HEK293 (cell line): ENCODE measurements at regions not wholly inside any gene's neighbourhood (a gene's known extent, or its start where the extent isn't known, plus 50 kb on each side); places are given as distances from the start of the nearest gene placed in this dataset.

Source experiments
- CTCF ChIA-PET: fragments of 350-600 bp; formaldehyde crosslinking; extraction: SDS; loops from one replicate; lab custom pipeline; 2021; ENCODE audit warnings: antibody characterized with exemption; lab: Yijun Ruan, JAX
- POLR2A ChIA-PET: fragments of 300-600 bp; formaldehyde crosslinking; extraction: SDS; loops from one replicate; lab custom pipeline; 2020; ENCODE audit warnings: antibody characterized with exemption, inconsistent platforms; lab: Yijun Ruan, JAX
- H3K27ac ChIP-seq: fragments of 200-500 bp; sonication (Bioruptor generic); 2 replicates; pipeline ENCODE4 v1.5.1; 2014; ENCODE audit warnings: low read depth, low read length, control low read depth, inconsistent platforms; ENCODE audit errors: extremely low read depth
- H3K36me3 ChIP-seq, 2 experiments: fragments of 200-500 bp in 1 of 2; sonication (Bioruptor generic) in 1 of 2; 1 replicate in 1 of 2; 2 replicates in 1 of 2; pipeline ENCODE4 v1.5.1; 2014 to 2017; ENCODE audit warnings: inconsistent platforms in 2 of 2, low read length in 2 of 2; ENCODE audit not compliant: control insufficient read depth in 2 of 2, insufficient read depth in 1 of 2
- H3K4me1 ChIP-seq: fragments of 200-500 bp; sonication (Bioruptor generic); 2 replicates; pipeline ENCODE4 v1.5.1; 2014; ENCODE audit warnings: mild to moderate bottlenecking, low read length, inconsistent platforms; ENCODE audit not compliant: control insufficient read depth, insufficient read depth
- H3K4me3 ChIP-seq: 2 replicates; pipeline ENCODE4 v1.5.1; 2011; ENCODE audit warnings: low read depth, mild to moderate bottlenecking, control low read depth, low read length, moderate library complexity
- H3K9me3 ChIP-seq: fragments of 200-500 bp; sonication (Bioruptor generic); 2 replicates; pipeline ENCODE4 v1.5.1; 2014; ENCODE audit warnings: low read depth, low read length, inconsistent platforms; ENCODE audit not compliant: control insufficient read depth, insufficient read depth
- HOXC10 ChIP-seq: sonication (generic); formaldehyde crosslinking; IDR thresholded peaks from 2 replicates; pipeline ENCODE4 v1.8.1; 2023; ENCODE audit warnings: mild to moderate bottlenecking, missing genetic modification reagents
- HOXD13 ChIP-seq: sonication (generic); formaldehyde crosslinking; IDR thresholded peaks from 2 replicates; pipeline ENCODE4 v1.8.0; 2022; ENCODE audit warnings: missing genetic modification reagents, borderline replicate concordance
- KLF1 ChIP-seq: fragments of 450-650 bp; formaldehyde crosslinking; IDR thresholded peaks from 2 replicates; pipeline ENCODE4 v1.5.1; 2016; ENCODE audit warnings: missing biosample characterization, missing genetic modification characterization
- KLF17 ChIP-seq: fragments of 450-650 bp; formaldehyde crosslinking; IDR thresholded peaks from 2 replicates; pipeline ENCODE4 v1.5.1; 2016; ENCODE audit warnings: missing biosample characterization, missing genetic modification characterization
- KLF8 ChIP-seq: fragments of 450-650 bp; formaldehyde crosslinking; IDR thresholded peaks from 2 replicates; pipeline ENCODE4 v1.5.1; 2016; ENCODE audit warnings: missing biosample characterization, missing genetic modification characterization
- MEIS1 ChIP-seq: sonication (generic); formaldehyde crosslinking; IDR thresholded peaks from 2 replicates; pipeline ENCODE4 v1.8.1; 2022; ENCODE audit warnings: missing genetic modification reagents, mild to moderate bottlenecking, borderline replicate concordance
- MYNN ChIP-seq: fragments of 450-650 bp; formaldehyde crosslinking; IDR thresholded peaks from 2 replicates; pipeline ENCODE4 v1.5.1; 2016; ENCODE audit warnings: missing biosample characterization, missing genetic modification characterization, borderline replicate concordance
- PBX3 ChIP-seq: sonication (generic); formaldehyde crosslinking; IDR thresholded peaks from 2 replicates; pipeline ENCODE4 v1.8.1; 2022; ENCODE audit warnings: mild to moderate bottlenecking, moderate library complexity, missing genetic modification reagents
- REPIN1 ChIP-seq: fragments of 450-650 bp; formaldehyde crosslinking; IDR thresholded peaks from 2 replicates; pipeline ENCODE4 v1.5.1; 2017; ENCODE audit warnings: missing biosample characterization, missing genetic modification characterization, low read depth
- SP7 ChIP-seq: fragments of 450-650 bp; formaldehyde crosslinking; IDR thresholded peaks from 2 replicates; pipeline ENCODE4 v1.5.1; 2016; ENCODE audit warnings: missing biosample characterization, missing genetic modification characterization
- YY1 ChIP-seq: fragments of 450-650 bp; formaldehyde crosslinking; IDR thresholded peaks from 2 replicates; pipeline ENCODE4 v1.5.1; 2018; ENCODE audit warnings: missing biosample characterization, missing genetic modification characterization
- ZBTB17 ChIP-seq: fragments of 450-650 bp; formaldehyde crosslinking; IDR thresholded peaks from 2 replicates; pipeline ENCODE4 v1.5.1; 2016; ENCODE audit warnings: missing biosample characterization, missing genetic modification characterization
- ZBTB21 ChIP-seq: fragments of 450-650 bp; formaldehyde crosslinking; IDR thresholded peaks from 2 replicates; pipeline ENCODE4 v1.5.1; 2017; ENCODE audit warnings: missing biosample characterization, missing genetic modification characterization
- ZNF140 ChIP-seq: fragments of 450-650 bp; formaldehyde crosslinking; IDR thresholded peaks from 2 replicates; pipeline ENCODE4 v1.5.1; 2016; ENCODE audit warnings: missing biosample characterization, missing genetic modification characterization
- ZNF155 ChIP-seq: fragments of 450-650 bp; formaldehyde crosslinking; IDR thresholded peaks from 2 replicates; pipeline ENCODE4 v1.5.1; 2016; ENCODE audit warnings: missing biosample characterization, missing genetic modification characterization
- ZNF202 ChIP-seq: fragments of 450-650 bp; formaldehyde crosslinking; IDR thresholded peaks from 2 replicates; pipeline ENCODE4 v1.5.1; 2016; ENCODE audit warnings: missing biosample characterization, missing genetic modification characterization, borderline replicate concordance
- ZNF280C ChIP-seq: fragments of 450-650 bp; formaldehyde crosslinking; IDR thresholded peaks from 2 replicates; pipeline ENCODE4 v1.5.1; 2016; ENCODE audit warnings: missing biosample characterization, missing genetic modification characterization
- ZNF341 ChIP-seq: fragments of 450-650 bp; formaldehyde crosslinking; IDR thresholded peaks from 2 replicates; pipeline ENCODE4; 2016; ENCODE audit warnings: low read depth, missing biosample characterization, missing genetic modification characterization
- ZNF394 ChIP-seq: fragments of 450-650 bp; formaldehyde crosslinking; IDR thresholded peaks from 2 replicates; pipeline ENCODE4 v1.5.1; 2016; ENCODE audit warnings: missing biosample characterization, missing genetic modification characterization, mild to moderate bottlenecking, moderate library complexity, borderline replicate concordance
- ZNF48 ChIP-seq: fragments of 450-650 bp; formaldehyde crosslinking; IDR thresholded peaks from 2 replicates; pipeline ENCODE4 v1.5.1; 2016; ENCODE audit warnings: missing biosample characterization, missing genetic modification characterization
- ZNF510 ChIP-seq: fragments of 450-650 bp; formaldehyde crosslinking; IDR thresholded peaks from 2 replicates; pipeline ENCODE4 v1.5.1; 2018; ENCODE audit warnings: mild to moderate bottlenecking, missing genetic modification characterization, missing biosample characterization; ENCODE audit not compliant: insufficient replicate concordance
- ZNF513 ChIP-seq: fragments of 450-650 bp; IDR thresholded peaks from 2 replicates; pipeline ENCODE4 v1.5.1; 2018; ENCODE audit warnings: missing biosample characterization, missing genetic modification characterization
- ZNF529 ChIP-seq: fragments of 450-650 bp; formaldehyde crosslinking; IDR thresholded peaks from 2 replicates; pipeline ENCODE4 v1.5.1; 2017; ENCODE audit warnings: missing genetic modification characterization, missing biosample characterization; ENCODE audit not compliant: insufficient replicate concordance
- ZNF549 ChIP-seq: fragments of 450-650 bp; IDR thresholded peaks from 2 replicates; pipeline ENCODE4 v1.5.1; 2018; ENCODE audit warnings: missing biosample characterization, missing genetic modification characterization, mild to moderate bottlenecking, inconsistent platforms, moderate library complexity
- ZNF596 ChIP-seq: fragments of 450-650 bp; IDR thresholded peaks from 2 replicates; pipeline ENCODE4 v1.5.0; 2018; ENCODE audit warnings: missing biosample characterization, mild to moderate bottlenecking, missing genetic modification characterization, moderate library complexity
- ZNF629 ChIP-seq: fragments of 450-650 bp; formaldehyde crosslinking; IDR thresholded peaks from 2 replicates; pipeline ENCODE4 v1.5.1; 2017; ENCODE audit warnings: missing biosample characterization, missing genetic modification characterization
- ZNF654 ChIP-seq: fragments of 450-650 bp; formaldehyde crosslinking; IDR thresholded peaks from 2 replicates; pipeline ENCODE4 v1.5.1; 2016; ENCODE audit warnings: low read depth, missing biosample characterization, missing genetic modification characterization
- ZNF785 ChIP-seq: fragments of 450-650 bp; formaldehyde crosslinking; IDR thresholded peaks from 2 replicates; pipeline ENCODE4 v1.5.1; 2016; ENCODE audit warnings: missing biosample characterization, missing genetic modification characterization
- ZSCAN4 ChIP-seq: fragments of 450-650 bp; formaldehyde crosslinking; IDR thresholded peaks from 2 replicates; pipeline ENCODE4 v1.5.1; 2017; ENCODE audit warnings: missing biosample characterization, missing genetic modification characterization

- POLR2A ChIA-PET, result no interaction called here
These were observed 1327.8 kb upstream of the WWC1 start for GRCh38 chr5:166963596-166963995.

GRCh38 chr5:166977911-166978422, 1313.5 kb upstream of the WWC1 start:
- CTCF ChIA-PET, result no interaction called here
- POLR2A ChIA-PET, result no interaction called here
- H3K9me3 ChIP-seq, result no peaks in the 10 kb centered on the region
- no peaks in the 10 kb centered on the region for H3K36me3 ChIP-seq
- TF ChIP-seq KLF1 (tag by site-specific recombination) (no peak), ZNF155 (tag by site-specific recombination) (no peak), SP7 (tag by site-specific recombination) (no peak), ZBTB21 (tag by site-specific recombination) (no peak), HOXC10 (no peak), ZBTB17 (tag by site-specific recombination) (no peak), ZNF510 (tag by site-specific recombination) (no peak), ZNF341 (tag by site-specific recombination) (no peak), MEIS1 (CRISPR knock-in tag) (no peak), ZNF529 (tag by site-specific recombination) (no peak), ZSCAN4 (tag by site-specific recombination) (no peak)
- H3K4me3 ChIP-seq, result no peak overlapping the region
- no peaks in the 10 kb centered on the region for H3K4me1 ChIP-seq
- no peak overlapping the region for H3K27ac ChIP-seq

More at GRCh38 chr5:166963596-166963995, 1327.8 kb upstream of the WWC1 start:
- H3K4me3 ChIP-seq, result no peak overlapping the region
- no peaks in the 10 kb centered on the region for H3K36me3 ChIP-seq
- CTCF ChIA-PET, result no interaction called here
- TF ChIP-seq YY1 (tag by site-specific recombination) (no peak), ZNF48 (tag by site-specific recombination) (no peak), ZNF549 (tag by site-specific recombination) (no peak), ZNF629 (tag by site-specific recombination) (no peak), PBX3 (no peak), REPIN1 (tag by site-specific recombination) (no peak), ZNF280C (tag by site-specific recombination) (no peak), MYNN (tag by site-specific recombination) (no peak), KLF8 (tag by site-specific recombination) (no peak), ZNF785 (tag by site-specific recombination) (no peak), ZNF596 (tag by site-specific recombination) (no peak), ZNF202 (tag by site-specific recombination) (no peak), ZNF513 (tag by site-specific recombination) (no peak), ZNF140 (no peak), HOXD13 (CRISPR knock-in tag) (no peak), ZNF654 (tag by site-specific recombination) (no peak), ZNF394 (no peak), KLF17 (tag by site-specific recombination) (no peak)
- no peaks in the 10 kb centered on the region for H3K4me1 ChIP-seq
- no peaks in the 10 kb centered on the region for H3K9me3 ChIP-seq
- H3K27ac ChIP-seq, result no peak overlapping the region
